HPDE6-E6E7 (cell line): ENCODE measurements at regions not wholly inside any gene's neighbourhood (a gene's known extent, or its start where the extent isn't known, plus 50 kb on each side); places are given as distances from the start of the nearest gene placed in this dataset.
A peak's percentile ranks its signal among the peaks of the same experiment; 100 is the strongest.

ENCODE experiments used
- DNase-seq: peaks from one replicate; pipeline ENCODE4 v3.0.0; 2011; ENCODE audit warnings: missing footprints; ENCODE audit errors: extremely low spot score

DNA sequence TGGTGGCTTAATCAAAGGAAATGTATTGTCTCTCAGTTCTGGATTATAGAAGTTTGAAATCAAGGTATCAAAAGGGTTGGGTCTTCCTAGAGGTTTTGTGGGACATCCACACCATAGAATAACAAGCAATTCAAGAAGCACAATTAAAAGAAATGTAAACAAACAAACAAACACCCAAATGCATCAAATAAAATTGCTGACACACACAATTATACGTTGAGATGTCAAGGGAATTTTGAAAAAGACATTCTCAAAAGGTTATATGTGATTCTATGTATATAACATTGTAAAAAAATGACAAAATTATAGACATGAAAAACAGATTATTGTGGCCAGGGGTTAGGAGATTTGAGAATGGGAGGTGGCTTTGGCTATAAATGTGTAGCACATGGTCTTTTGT is 250.7 kb upstream of the AGA start:
- no peak for DNase-seq

DNA sequence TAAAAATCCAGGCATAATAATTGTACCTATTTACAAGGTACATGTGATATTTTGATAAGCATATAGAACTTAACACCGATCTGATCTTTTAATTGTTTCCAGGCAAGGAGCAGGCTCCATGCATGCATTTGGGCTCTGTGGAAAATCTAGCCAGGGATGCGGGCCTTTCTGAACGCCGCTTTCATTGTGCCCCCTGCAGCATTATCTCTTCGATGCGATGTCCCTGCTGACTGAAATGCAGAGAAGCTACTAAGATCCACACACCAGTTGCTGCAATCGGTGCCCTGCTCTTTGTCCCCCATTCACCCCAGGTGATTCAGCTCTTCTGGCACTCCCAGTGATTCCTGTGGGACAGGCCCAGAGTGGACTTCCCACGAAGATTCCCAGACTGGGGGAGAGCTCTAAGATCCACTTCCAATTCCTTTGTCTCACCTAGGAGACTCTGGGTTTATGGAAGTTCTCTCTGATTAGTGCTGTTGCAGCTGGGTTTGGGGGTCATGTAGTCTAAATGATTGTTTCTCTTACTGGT is 254.3 kb upstream of the AGA start:
- no peak for DNase-seq

DNA sequence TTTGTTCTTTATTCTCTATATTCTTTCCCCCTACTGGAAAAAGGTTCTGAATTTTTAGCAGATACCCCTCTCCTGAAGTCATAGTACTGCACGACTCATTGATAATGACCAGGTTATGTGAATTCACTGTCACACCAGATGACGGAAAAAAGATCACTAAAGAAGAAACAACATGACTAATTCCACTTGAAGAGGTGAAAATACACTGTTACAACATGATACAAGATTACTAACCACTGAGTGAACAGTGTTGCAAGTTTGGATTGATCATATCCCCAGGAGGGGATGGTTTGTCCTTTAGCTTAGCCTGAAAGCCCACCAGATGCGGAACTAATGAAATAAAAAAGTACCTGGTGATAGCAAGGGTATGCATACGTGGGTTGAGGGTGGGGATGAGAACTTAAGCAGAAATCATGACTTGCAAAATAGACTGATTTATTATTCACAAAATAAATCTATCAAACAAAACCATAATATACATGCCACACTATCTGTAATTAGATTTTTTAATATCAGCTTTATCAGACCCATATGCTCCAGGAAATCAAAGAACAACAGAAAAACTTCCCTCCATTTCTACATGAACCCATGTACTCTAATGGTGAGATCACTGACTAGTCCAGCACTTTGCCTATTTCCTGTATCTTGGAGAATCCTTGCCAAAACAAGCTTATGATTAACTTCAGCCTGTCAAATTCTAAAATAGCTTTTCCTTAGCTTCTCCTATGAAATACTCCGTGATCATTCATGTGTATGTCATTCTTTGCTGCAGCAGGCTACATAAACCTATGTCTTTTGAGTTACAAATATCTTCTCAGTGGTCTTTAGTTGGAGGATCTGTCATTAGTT is 257.4 kb upstream of the AGA start:
- DNase-seq: peak; percentile 27

DNA sequence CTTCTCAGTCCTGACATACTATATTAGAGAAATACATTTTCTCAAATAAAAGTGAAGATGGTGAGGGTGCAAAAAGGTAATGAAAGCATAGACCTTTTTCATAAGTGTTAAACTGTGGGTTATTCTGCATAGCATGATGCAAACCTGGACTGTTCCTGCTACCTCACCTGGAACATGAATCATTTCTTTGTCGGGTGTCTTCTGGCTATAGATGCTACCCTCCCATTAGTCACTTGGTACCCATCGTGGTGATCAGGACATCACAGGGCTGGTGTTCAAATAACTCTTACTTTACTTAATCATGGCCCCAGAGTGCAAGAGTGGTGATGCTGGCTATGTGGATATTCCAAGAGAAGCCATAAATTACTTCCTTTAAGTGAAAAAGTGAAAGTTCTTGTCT is 264.7 kb upstream of the AGA start:
- DNase-seq: no peak

DNA sequence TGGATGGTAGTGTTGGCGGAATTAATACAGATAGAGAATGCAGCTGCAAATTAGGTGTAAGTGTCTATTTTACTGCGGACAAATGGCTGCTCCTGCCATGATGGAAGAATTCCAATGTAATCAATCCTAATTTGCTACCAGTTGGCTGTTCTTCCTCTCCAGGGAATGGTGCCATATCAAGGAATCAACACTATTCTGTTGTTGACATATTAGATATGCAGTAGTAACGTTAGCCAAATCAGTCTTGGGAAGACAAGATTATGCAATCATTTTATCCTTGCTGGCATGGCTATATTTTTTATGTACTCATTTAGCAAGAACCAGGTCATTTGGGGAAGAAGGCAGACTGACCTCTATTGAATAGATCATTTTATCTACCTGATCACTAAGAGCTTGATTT is 271.2 kb upstream of the AGA start:
- DNase-seq: no peak

DNA sequence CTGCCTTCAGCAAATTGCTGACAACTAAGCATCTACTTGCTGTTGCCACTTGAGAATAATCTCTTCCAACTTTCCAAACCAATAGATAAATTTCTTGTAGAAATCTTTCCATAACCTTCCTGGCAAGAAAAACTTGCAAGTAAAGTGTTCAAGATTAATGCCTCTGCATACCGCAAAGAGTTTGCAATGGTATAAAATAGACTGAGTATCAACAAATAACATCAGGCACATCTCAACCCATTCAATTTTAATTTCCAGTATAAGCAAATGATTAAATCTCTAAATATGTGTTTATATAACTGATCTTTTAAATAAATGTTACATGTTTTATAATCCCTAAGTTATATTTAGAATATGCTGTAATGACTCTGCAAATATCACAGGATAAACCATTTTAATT is 275.2 kb upstream of the AGA start:
- DNase-seq: no peak

DNA sequence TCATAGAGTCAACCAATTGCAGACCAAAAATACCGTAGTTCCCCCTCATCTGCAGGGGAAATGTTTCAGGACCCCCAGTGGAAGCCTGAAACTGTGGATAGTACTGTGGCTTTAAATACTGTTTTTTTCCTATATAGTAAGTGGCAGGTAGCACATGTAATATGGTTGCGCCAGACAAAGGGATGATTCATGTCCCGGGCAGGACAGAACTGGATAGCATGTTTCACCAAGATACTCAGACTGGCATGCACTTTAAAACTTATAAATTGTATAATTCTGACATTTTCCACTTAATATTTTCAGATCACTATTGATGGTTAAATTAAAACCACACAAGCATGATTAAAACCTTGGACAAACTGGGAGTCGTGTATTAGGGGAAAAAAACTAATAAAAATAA is 276.3 kb upstream of the AGA start:
- peak; percentile 45 for DNase-seq

DNA sequence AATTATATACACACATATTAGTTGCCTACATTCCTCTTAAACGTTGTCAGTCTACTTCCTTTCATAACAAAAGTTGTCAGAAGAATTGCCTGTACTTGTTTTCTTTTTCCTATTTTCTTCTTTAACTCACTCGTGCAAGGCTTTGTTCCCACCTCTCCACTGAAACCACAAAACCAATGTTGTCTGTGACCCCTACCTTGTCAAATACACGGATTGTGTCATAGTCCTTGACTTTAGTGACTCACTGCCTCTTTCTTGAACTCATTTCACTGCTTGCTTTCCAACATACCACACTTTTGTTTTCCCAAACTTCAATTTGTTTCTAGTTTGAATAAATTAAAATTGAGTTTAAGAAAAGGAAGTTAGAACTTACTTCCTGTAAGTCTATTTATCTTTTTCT is 283.9 kb upstream of the AGA start:
- peak; percentile 11 for DNase-seq

DNA sequence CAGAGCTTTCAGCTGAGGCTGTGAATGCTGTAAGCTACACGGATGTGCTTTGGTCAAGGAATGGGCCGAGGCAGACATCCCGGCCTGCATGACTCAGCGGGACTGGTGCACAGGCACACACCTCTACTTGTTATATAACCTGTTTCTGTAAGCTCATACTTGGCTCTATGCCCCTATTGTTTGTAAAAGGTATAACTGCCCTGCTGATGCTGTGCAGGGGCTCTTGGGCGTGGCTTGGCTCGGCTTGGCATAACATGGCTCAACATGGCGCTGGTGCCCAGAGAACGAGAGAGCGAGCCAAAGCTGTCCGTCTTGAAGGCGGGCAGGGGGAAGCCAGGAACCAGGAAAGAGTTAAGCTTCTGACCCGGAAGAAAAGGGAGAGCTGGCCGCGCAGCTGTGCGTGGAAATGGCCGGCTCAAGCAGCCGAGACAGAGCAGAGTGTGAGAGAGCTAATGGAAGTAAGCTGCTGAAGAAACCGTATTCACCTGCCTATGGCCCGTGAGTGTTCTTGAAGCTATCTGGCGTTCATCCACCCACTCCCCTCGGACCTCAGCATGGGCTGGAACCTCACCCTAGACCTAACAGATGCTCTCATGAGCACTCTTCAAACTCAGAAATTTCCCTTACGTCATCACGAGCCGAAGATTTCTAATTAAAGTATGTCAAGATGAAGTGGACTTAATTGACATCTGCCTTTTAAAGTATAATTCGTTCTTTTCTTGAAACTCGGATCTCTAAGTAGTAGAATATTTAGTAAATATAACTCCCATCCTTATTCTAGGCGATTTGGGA is 286.3 kb upstream of the AGA start:
- peak; percentile 32 for DNase-seq

DNA sequence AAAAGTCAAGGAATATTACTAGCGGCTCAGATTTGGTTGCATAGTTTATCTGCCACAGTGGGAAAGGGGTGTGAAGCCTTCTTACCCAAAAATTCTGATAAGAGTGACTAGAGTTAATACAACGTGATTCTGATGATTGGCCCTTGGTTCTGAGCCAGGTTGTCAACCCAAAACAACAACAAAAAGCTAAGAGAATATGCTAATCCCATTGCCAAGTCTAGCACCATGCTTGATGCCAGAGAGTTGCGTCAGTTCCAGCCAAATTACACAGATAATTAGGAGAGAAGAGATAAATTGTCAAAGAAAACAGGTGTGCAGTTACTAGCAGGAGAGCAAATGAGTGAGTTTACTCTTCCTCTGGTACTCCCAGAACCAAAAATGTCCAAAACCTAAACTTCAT is 287.4 kb upstream of the AGA start:
- DNase-seq: no peak

DNA sequence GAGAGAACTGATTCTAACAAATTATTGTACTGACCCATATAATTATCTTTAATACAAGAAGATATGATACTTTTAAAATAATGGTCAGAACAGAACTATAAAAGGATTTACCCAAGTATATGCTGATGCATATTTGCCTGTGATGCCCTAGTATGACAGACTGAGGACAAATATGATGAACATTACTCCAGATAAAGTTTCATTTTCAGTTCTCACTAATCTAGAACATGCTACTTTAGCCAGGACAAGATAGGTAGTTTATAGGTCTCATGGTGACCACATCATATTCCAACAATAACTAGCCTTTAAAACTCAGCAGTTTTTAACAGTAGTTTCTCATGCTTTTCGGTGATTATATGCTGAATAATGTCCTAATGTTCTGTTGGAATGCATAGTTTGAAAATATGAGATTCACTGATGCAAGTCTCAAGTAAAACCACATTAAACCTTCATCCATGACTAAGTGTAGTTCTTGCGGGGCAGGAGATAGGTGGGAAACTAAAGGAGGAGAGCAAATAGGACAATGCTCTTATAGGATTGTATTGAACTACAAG is 295.2 kb upstream of the AGA start:
- DNase-seq: no peak

DNA sequence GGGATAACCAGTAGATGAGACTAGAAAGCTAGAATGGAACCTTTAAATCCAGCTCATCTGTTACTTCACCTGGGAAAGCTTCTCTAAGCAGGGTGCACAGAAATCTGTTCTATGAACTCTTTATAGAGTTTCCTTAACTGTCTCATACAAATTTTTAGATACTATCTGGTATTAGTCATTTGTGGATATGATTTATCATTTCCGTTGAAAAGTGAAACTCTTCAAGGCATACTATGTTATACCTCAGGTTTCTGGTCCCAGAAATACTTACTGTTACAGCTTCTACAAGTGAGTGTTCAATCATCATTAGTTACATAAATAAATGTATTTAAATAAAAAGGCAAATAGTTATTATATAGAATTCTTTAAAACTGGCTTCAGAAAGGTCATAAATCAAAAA is 298.3 kb upstream of the AGA start:
- peak; percentile 8 for DNase-seq

DNA sequence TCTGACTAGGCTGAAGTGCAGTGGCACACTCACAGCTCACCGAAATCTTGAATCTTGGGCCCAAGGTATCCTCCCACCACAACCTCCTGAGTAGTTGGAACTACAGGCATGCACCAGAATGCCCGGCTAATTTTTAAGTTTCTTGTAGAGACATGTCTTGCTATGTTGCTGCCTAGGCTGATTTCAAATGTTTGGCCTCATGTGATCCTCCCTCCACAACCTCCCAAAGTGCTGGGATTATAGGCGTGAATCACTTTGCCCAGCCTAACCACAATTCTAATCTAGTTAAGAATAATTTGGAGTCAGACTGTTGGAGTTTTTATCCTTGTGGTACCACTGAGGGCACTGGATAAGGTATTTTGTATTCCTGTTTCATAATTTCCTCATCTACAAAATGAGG is 317.5 kb upstream of the AGA start:
- peak; percentile 7 for DNase-seq

DNA sequence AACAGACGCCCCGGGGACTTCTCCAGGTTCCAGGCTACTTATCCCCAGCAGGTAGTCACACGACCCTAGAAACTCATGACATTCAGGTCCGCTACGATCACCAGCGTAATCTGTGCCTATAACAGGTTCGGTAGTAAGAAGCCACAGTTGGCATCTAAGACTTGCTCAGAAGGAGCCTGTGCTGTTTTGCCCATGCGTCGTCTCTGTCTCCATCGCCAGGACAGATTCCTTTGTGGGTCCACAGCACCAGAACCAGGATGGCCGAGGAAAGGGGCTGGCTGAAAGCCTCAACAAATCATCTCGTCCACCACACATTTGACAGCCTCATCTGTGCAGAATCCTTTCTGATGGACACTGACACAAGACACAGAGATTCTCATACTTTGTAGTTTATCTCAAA is 319.5 kb upstream of the AGA start:
- DNase-seq: no peak

DNA sequence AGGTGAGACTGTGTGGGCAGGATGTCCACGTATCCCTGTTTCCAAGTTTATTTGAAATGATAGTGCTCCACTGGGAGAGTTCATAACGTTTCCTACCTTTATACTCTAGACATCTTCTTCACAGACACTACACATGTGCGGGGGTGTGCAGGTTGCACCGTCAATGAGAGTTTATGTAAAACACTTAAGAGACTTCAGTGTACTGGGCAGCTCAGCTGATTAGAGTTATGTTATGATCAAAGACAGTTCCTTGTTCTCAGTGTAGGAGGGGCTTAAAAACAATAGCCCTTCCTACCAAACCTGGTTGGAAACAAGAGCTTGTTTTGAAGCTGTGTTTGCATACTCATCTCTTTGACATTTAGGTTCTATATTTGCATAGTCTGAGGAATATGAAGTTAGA is 326.9 kb upstream of the AGA start:
- DNase-seq: no peak

DNA sequence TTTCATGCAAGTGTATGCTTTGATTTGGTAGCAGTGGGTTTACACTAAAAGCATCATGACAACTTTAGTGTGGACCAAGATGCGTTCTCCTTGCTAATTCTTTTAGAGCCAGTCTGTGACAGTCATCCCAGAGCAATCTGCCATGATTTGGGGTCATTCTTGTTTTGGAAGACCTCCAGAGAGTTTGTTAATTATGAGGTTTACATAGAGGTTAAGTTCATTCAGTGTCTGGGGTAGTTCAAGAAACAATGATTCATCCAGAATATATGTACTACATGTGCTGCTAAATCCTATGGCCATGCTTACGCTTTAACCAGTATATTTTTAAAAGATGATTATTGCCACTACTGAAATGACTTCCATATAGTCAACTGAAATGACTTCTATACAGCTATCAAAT is 328.5 kb upstream of the AGA start:
- DNase-seq: no peak

DNA sequence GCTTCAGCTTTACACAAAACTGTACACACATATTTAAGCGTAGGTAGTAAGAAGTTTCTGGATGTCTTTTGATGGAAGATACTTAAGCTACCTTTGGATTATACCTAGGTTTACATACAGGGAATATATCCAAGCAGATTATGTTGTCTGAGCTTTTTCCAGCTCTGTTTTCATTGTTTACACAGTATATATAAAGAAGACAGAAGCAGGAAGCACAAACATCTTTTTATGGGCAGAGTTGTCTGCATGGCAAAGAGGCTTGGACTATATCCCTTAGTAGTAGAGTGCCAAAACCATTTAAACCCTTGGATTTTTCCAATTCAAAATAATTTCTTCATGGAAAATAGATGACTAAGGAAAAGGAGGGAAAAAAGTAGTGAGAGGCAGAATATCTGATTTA is 329.4 kb upstream of the AGA start:
- no peak for DNase-seq

DNA sequence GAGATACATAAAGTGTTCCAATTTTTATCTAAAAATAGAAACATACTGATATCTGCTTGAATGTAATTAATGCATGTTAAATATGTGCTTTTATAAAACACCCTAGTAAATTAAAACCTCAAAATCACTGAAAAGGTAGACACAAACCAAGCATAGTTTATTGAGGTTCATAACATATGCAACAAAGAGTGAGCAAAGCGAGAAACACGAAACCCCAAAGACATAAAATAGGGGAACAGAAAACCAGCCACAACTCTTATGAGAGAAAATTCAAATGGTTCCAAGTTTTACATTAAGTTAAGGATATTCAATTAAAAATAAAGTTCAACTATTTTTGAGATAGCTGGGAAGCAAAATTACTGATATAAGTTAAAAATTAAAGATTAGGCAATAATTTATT is 336.4 kb upstream of the AGA start:
- DNase-seq: no peak

DNA sequence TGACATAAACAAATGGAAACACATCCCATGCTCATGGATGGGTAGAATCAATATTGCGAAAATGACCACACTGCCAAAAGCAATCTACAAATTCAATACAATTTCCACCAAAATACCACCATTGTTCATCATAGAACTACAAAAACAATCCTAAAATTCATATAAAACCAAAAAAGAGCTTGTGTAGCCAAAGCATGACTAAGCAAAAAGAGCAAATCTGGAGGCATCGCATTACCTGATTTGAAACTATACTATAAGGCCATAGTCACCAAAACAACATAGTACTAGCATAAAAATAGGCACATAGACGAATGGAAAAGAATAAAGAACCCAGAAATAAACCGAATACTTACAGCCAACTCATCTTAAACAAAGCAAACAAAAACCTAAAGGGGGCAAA is 342.8 kb upstream of the AGA start:
- DNase-seq: no peak

DNA sequence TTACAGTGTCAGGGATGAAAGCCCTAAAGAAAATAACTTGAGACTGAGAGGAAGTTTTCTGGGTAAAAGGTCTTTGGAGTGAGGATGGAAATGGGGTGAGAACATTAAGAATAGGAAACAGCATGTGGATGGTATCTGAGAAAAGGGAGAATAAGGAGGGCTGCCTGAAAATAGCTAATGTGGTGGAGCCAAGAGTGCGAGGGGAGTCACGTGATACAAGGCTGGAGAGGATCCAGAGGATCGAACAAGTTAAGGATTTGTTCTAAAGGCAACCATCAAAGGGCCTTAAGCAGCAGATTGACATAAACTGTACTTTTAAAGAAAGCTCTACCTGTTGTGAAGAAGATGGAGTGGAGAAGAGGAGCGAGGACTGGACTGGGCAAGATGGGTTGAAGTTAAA is 347.4 kb upstream of the AGA start:
- DNase-seq: no peak

DNA sequence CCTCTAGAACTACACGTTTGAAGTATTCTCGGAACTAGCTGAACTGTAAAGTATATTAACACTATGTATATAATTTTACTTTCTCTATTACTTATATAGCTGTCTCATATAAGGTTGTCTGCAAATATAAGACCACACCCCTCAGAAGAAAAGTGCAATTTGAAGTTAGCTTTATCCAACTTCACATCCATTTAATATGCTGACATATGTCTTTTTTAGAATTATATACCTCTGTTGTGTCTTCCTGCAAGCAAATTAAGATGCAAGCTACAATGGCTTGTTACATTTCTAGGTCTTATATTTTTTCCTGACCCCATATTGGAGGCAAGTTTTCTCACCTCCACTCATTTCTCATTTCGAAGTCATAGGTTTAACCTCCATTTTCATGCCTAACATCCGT is 349.0 kb upstream of the AGA start:
- no peak for DNase-seq

DNA sequence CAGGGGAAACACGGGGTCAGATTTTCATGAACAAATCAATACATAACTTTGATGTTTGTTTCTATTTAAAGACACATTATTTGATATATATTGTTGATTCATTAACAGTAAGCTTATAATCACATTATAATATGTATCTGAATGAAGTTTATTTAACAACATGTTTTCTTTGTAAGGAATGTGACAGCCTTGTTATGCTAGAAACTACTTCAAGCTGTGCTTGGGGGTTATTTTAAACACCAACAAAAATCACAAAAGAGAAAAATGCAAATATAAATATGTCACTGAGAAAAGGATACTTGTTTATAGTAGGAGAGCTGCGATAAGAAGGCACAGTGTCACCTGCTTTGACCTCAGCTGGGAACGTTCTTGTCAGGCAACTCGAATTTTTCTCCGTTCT is 354.6 kb upstream of the AGA start:
- no peak for DNase-seq

DNA sequence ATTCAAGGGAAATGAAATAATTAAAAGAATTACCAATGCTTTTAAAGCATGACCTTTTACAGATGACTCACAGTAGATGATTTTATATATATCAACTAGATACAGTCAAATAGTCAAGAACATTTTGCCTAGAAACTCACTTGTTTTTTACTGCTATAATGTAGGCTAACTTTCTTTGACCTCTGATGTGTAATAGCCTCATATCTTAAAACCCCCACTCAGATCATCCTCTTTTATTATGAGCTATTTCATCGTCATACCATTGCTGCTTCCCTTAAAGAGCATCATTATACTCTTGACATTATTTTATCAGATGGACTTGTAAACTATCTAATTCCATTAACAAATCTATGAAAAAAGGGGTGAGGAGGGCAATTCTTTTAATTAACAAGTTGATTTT is 355.9 kb upstream of the AGA start:
- no peak for DNase-seq
